ENCODE measurements at regions not wholly inside any gene's neighbourhood (a gene's known extent, or its start where the extent isn't known, plus 50 kb on each side); places are given as distances from the start of the nearest gene placed in this dataset.

DNA sequence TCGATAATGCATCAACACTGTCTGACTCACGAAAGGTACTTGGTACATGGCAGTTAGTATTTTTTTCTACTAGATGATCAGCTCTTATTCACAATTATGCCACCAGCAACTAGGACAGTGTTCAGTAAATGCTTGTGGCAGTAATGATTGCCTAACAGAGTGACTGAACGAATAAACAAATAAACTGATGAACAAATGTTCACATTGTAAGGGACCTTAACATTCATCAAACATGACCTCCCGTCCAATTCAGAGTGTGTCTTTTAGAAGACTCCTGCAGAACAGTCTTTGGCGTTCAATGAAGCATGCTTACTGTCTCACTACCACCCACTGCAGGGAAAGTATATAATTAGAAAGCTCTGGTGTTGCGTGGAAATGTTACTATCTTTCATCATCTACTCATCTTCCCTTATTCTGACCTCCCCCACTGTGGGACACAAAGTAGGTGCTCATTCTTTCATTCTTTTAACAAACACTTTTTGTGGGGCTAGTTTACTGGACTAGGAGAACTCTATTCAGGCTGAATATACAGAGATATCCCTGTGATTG lies 319.3 kb downstream of the RAB28 start:
- TF ChIP-seq, protein P1, sequence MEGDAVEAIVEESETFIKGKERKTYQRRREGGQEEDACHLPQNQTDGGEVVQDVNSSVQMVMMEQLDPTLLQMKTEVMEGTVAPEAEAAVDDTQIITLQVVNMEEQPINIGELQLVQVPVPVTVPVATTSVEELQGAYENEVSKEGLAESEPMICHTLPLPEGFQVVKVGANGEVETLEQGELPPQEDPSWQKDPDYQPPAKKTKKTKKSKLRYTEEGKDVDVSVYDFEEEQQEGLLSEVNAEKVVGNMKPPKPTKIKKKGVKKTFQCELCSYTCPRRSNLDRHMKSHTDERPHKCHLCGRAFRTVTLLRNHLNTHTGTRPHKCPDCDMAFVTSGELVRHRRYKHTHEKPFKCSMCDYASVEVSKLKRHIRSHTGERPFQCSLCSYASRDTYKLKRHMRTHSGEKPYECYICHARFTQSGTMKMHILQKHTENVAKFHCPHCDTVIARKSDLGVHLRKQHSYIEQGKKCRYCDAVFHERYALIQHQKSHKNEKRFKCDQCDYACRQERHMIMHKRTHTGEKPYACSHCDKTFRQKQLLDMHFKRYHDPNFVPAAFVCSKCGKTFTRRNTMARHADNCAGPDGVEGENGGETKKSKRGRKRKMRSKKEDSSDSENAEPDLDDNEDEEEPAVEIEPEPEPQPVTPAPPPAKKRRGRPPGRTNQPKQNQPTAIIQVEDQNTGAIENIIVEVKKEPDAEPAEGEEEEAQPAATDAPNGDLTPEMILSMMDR (IDR thresholded peaks at IDR 0.05; ENCODE audit: low read depth, low read length): no peak
- TF ChIP-seq EZH2phosphoT487 (IDR thresholded peaks at IDR 0.05; ENCODE audit: low read depth): no peak
